WERI-Rb-1 (cell line): ENCODE measurements at regions not wholly inside any gene's neighbourhood (a gene's known extent, or its start where the extent isn't known, plus 50 kb on each side); places are given as distances from the start of the nearest gene placed in this dataset.
"Not testable (repeated sequence)": the region's sequence is repeated elsewhere in the genome, so short reads cannot be mapped to it uniquely, and the experiment has no call there.

Experiments
- DNase-seq: peaks from one replicate; pipeline ENCODE4 v3.0.0-alpha.2; 2020
- H3K27ac ChIP-seq: fragments of 250-450 bp; sonication (Bioruptor Pico); 2 replicates; pipeline ENCODE4 v1.5.1; 2020; ENCODE audit warnings: mild to moderate bottlenecking, moderate library complexity
- H3K27me3 ChIP-seq: fragments of 250-450 bp; sonication (Bioruptor Pico); 2 replicates; pipeline ENCODE4 v1.5.1; 2021; ENCODE audit warnings: mild to moderate bottlenecking, low read depth, moderate library complexity; ENCODE audit not compliant: insufficient read depth, severe bottlenecking
- H3K36me3 ChIP-seq: fragments of 250-450 bp; sonication (Bioruptor Pico); 2 replicates; pipeline ENCODE4 v1.5.1; 2020; ENCODE audit warnings: mild to moderate bottlenecking, moderate library complexity
- H3K4me3 ChIP-seq: 2 replicates; pipeline ENCODE4 v1.5.1; 2011; ENCODE audit warnings: low read depth, mild to moderate bottlenecking, control low read depth, low read length
- H3K9me3 ChIP-seq: fragments of 250-450 bp; sonication (Bioruptor Pico); 2 replicates; pipeline ENCODE4 v1.5.1; 2021; ENCODE audit warnings: mild to moderate bottlenecking, moderate library complexity; ENCODE audit not compliant: severe bottlenecking
- CTCF ChIP-seq: IDR thresholded peaks from 2 replicates; pipeline ENCODE4 v1.5.1; 2011; ENCODE audit warnings: low read depth, mild to moderate bottlenecking, control low read depth, inconsistent platforms, low read length

DNA sequence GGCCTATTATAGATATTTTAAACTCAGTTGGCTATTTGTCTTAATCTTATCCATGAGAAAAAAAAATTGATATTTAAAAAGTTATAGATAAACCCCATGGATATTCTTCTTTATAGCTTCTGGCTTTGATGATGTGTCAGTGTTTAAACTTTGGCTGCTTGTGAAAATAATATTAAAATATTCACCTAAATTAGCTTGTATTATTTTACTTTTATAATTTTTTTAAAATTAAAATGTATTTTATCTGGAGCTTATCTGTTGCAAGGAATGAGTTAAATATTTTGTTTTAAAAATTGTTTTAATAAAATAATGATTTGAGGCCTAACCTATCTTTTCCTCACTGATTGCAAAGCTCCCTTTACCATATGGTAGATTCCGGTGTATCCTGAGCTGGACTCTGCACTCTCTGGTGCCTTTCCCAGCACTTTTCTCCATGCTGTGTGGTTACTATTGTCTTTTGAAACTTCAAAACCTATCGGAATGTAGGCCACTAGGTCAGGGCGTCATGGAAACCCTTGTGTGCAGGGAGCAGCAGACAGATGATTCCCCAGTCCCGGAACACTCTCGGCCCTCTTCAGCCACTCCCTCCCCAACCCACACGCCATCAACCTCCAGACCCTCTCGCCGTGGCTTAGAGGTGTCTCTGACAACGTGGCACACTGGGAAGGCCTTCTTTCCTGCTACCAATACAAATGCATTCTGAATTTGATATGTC, 252.3 kb upstream of the ATP10A start:
- H3K4me3 ChIP-seq, result no peak overlapping the region
- H3K27me3 ChIP-seq, result no peaks in the 10 kb centered on the region
- no peak overlapping the region for H3K27ac ChIP-seq
- no peaks in the 10 kb centered on the region for H3K36me3 ChIP-seq
- TF ChIP-seq CTCF, result no peak
- H3K9me3 ChIP-seq, result peaks cover 3% of the 10 kb centered on the region
- no peak for DNase-seq

- H3K27ac ChIP-seq, H3K9me3 ChIP-seq, H3K27me3 ChIP-seq, H3K36me3 ChIP-seq, DNase-seq, H3K4me3 ChIP-seq: not testable (repeated sequence)
These were observed 251.0 kb upstream of the ATP10A start for GRCh38 chr15:26114128-26114527.

GRCh38 chr15:26113296-26113695, 250.2 kb upstream of the ATP10A start:
- Histone ChIP-seq H3K36me3 (no peaks in the 10 kb centered on the region), H3K27ac (no peak overlapping the region), H3K4me3 (no peak overlapping the region), H3K27me3 (no peaks in the 10 kb centered on the region), H3K9me3 (peaks cover 3% of the 10 kb centered on the region)
- no peak for DNase-seq
- no peak for TF ChIP-seq CTCF

GRCh38 chr15:26109203-26109602, 246.1 kb upstream of the ATP10A start:
- Histone ChIP-seq H3K27ac (no peak overlapping the region), H3K4me3 (no peak overlapping the region), H3K9me3 (no peaks in the 10 kb centered on the region), H3K36me3 (no peaks in the 10 kb centered on the region), H3K27me3 (no peaks in the 10 kb centered on the region)
- no peak for TF ChIP-seq CTCF
- no peak for DNase-seq

DNA sequence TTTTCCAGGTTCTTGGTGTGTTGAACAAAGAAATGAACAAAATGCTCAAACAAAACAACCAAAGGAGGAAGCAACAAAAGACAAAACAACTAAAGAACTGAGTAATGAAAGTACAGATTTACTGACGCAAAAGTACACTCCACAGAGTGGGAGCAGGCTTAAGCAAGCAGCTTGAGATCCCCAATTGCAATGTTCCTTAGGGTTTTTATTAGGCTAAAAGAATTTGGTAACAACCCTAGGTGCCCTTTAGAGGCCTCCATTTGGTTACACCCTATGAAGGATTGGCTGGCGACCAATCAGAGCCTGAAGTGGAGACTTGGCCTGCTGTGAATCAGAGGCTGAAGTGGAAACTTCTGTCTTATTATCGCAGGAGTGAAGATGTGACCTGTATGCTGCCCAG, 243.4 kb upstream of the ATP10A start:
- Histone ChIP-seq H3K27ac (no peak overlapping the region), H3K36me3 (no peaks in the 10 kb centered on the region), H3K27me3 (no peaks in the 10 kb centered on the region), H3K9me3 (no peaks in the 10 kb centered on the region), H3K4me3 (no peak overlapping the region)
- DNase-seq, result no peak
- no peak for TF ChIP-seq CTCF

DNA sequence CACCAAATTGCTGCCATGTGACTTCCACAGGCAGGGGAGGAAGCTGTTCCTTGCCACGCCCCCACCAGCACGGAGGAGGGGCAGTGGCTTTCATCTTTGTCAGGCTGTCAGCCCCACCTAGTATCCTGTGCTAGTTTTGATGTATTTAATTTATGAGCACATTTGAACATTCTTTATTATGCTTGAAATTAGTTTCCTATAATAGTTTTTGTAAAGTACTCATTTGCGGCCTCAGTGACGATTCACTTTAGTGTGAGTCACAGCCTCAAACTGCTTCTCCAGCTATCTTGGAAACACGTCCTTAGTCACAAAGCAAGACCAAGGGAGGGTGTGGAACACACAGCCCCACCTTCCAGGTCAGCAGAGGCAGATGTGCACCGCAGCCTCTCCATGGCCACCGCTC, 239.9 kb upstream of the ATP10A start:
- no peaks in the 10 kb centered on the region for H3K9me3 ChIP-seq
- H3K36me3 ChIP-seq, result no peaks in the 10 kb centered on the region
- H3K4me3 ChIP-seq, result no peak overlapping the region
- H3K27ac ChIP-seq, result no peak overlapping the region
- no peak for DNase-seq
- TF ChIP-seq CTCF, result no peak
- no peaks in the 10 kb centered on the region for H3K27me3 ChIP-seq
